HL-60 (cell line): ENCODE measurements at regions not wholly inside any gene's neighbourhood (a gene's known extent, or its start where the extent isn't known, plus 50 kb on each side); places are given as distances from the start of the nearest gene placed in this dataset.

Experiments used
- DNase-seq, 2 experiments: peaks; one replicate each; pipeline ENCODE4 v3.0.0-alpha.2; 2010 to 2020; ENCODE audit warnings: low read depth in 1 of 2, low spot score in 1 of 2
- H3K27ac ChIP-seq: fragments of 250-450 bp; sonication (Bioruptor Pico); replicated peaks from 2 replicates; pipeline ENCODE4 v1.5.1; 2020; ENCODE audit warnings: mild to moderate bottlenecking, moderate library complexity
- H3K27me3 ChIP-seq: fragments of 250-450 bp; sonication (Bioruptor Pico); 2 replicates; pipeline ENCODE4 v1.5.1; 2021; ENCODE audit warnings: mild to moderate bottlenecking, moderate library complexity; ENCODE audit not compliant: insufficient read depth, poor library complexity, severe bottlenecking
- H3K4me3 ChIP-seq: replicated peaks from 2 replicates; pipeline ENCODE4 v1.5.1; 2011; ENCODE audit warnings: mild to moderate bottlenecking, control low read depth, low read length; ENCODE audit not compliant: insufficient read depth
- GABPA ChIP-seq: IDR thresholded peaks from 2 replicates; pipeline ENCODE4 v1.6.1; 2012; ENCODE audit warnings: low read depth
- POLR2AphosphoS5 ChIP-seq: IDR thresholded peaks from 2 replicates; pipeline ENCODE4 v1.6.1; 2012; ENCODE audit warnings: low read depth
- SPI1 ChIP-seq: IDR thresholded peaks from 2 replicates; pipeline ENCODE4 v1.6.1; 2012; ENCODE audit warnings: low read depth, mild to moderate bottlenecking, borderline replicate concordance
- TF ChIP-seq, protein P1 (sequence below): IDR thresholded peaks from 2 replicates; pipeline ENCODE4 v1.6.1; 2012; ENCODE audit warnings: low read depth; ENCODE audit not compliant: insufficient replicate concordance
- TF ChIP-seq, protein P2 (sequence below): IDR thresholded peaks from one replicate; pipeline ENCODE4 v1.5.1; 2011; ENCODE audit warnings: low read length, control low read depth, inconsistent platforms; ENCODE audit not compliant: insufficient read depth

DNA sequence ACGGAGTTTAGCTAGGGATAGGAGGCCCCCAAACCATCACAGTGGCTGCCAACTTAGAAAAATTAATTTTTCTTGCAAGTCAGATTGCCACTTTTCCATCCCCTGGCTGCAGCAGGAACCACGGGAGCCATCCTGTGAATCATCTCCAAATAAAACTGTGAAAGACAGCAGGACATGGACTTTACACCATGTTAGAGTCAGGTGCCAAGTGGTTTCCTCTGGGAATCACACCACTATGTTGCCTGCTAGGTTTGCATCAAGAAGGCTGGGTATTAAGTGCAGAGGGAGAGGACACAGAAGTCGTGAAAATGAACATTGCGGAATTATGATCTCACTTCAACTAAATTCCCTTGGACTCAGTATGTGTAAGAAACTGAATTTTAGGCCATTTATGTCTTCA, 471.3 kb upstream of the GOT2 start:
- H3K4me3 ChIP-seq = no peak overlapping the region
- DNase-seq = no peak
- no peak for TF ChIP-seq SPI1
- TF ChIP-seq, protein P1, sequence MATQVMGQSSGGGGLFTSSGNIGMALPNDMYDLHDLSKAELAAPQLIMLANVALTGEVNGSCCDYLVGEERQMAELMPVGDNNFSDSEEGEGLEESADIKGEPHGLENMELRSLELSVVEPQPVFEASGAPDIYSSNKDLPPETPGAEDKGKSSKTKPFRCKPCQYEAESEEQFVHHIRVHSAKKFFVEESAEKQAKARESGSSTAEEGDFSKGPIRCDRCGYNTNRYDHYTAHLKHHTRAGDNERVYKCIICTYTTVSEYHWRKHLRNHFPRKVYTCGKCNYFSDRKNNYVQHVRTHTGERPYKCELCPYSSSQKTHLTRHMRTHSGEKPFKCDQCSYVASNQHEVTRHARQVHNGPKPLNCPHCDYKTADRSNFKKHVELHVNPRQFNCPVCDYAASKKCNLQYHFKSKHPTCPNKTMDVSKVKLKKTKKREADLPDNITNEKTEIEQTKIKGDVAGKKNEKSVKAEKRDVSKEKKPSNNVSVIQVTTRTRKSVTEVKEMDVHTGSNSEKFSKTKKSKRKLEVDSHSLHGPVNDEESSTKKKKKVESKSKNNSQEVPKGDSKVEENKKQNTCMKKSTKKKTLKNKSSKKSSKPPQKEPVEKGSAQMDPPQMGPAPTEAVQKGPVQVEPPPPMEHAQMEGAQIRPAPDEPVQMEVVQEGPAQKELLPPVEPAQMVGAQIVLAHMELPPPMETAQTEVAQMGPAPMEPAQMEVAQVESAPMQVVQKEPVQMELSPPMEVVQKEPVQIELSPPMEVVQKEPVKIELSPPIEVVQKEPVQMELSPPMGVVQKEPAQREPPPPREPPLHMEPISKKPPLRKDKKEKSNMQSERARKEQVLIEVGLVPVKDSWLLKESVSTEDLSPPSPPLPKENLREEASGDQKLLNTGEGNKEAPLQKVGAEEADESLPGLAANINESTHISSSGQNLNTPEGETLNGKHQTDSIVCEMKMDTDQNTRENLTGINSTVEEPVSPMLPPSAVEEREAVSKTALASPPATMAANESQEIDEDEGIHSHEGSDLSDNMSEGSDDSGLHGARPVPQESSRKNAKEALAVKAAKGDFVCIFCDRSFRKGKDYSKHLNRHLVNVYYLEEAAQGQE = no peak
- no peak for TF ChIP-seq GABPA
- H3K27ac ChIP-seq = no peak overlapping the region
- no peaks in the 10 kb centered on the region for H3K27me3 ChIP-seq

DNA sequence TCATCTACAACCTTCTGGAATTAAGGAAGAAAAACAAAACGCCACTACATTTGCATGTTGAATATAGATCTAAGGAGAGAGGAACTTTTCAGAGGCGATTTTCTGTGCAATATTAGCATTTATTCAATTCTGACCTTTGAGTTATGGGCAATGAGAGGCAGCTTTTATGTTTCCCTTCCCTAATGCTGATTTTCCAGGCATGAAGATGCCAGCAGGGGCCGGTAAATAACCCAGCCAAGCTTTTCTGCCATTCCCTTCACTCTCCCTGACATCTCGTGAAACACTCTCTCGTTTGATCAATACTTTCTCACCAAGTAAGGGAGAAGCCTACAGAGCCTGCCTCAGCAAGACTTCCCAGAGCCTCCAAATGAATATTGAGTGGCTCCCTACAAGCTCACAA, 470.5 kb upstream of the GOT2 start:
- Histone ChIP-seq H3K4me3 (no peak overlapping the region), H3K27me3 (no peaks in the 10 kb centered on the region), H3K27ac (no peak overlapping the region)
- no peak for TF ChIP-seq POLR2AphosphoS5
- TF ChIP-seq GABPA = no peak
- TF ChIP-seq, protein P2, sequence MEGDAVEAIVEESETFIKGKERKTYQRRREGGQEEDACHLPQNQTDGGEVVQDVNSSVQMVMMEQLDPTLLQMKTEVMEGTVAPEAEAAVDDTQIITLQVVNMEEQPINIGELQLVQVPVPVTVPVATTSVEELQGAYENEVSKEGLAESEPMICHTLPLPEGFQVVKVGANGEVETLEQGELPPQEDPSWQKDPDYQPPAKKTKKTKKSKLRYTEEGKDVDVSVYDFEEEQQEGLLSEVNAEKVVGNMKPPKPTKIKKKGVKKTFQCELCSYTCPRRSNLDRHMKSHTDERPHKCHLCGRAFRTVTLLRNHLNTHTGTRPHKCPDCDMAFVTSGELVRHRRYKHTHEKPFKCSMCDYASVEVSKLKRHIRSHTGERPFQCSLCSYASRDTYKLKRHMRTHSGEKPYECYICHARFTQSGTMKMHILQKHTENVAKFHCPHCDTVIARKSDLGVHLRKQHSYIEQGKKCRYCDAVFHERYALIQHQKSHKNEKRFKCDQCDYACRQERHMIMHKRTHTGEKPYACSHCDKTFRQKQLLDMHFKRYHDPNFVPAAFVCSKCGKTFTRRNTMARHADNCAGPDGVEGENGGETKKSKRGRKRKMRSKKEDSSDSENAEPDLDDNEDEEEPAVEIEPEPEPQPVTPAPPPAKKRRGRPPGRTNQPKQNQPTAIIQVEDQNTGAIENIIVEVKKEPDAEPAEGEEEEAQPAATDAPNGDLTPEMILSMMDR = no peak
- TF ChIP-seq, protein P1 = no peak
- no peak for TF ChIP-seq SPI1
- no peak for DNase-seq

DNA sequence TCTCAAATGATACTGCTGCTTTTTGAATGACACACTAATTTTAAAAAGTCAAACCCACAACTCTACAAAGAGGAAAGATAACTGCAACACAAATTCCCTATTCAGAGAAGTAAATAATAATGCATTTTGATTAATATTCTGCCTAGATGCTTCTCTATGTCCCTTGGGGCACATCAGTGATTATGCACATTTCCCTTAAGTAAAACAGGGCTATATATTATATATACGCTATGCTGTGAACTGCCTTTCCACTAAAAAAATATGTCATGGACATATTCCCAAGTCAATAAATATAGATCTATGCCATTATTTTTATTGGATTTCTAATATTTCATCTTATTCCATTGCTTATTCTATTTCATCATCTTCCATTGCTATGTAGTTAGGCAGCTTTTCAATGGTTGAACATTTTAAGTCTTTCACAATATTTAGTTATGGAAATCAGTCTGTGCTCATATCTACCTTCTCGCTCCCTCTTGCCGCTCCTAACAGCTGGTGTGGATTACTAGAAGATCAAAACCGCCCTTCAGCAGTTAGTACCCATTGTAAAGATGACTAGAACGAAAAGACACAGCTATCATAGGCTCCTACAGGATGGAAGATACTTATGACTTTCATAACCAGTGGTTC, 468.2 kb upstream of the GOT2 start:
- no peaks in the 10 kb centered on the region for H3K27me3 ChIP-seq
- TF ChIP-seq GABPA (no peak), POLR2AphosphoS5 (no peak)
- TF ChIP-seq, protein P1 = no peak
- TF ChIP-seq, protein P2 = no peak
- DNase-seq = no peak

More for the DNA sequence above, 468.2 kb upstream of the GOT2 start:
- Histone ChIP-seq H3K27ac (no peak overlapping the region), H3K4me3 (no peak overlapping the region)
